HEK293T (cell line): ENCODE measurements at regions not wholly inside any gene's neighbourhood (a gene's known extent, or its start where the extent isn't known, plus 50 kb on each side); places are given as distances from the start of the nearest gene placed in this dataset.

Source experiments
- CTCF ChIA-PET: fragments of 350-600 bp; formaldehyde crosslinking; extraction: SDS; loops from one replicate; lab custom pipeline; 2021; ENCODE audit warnings: antibody characterized with exemption, inconsistent platforms; lab: Yijun Ruan, JAX
- POLR2A ChIA-PET: fragments of 350-600 bp; formaldehyde crosslinking; extraction: SDS; loops from one replicate; lab custom pipeline; 2020; ENCODE audit warnings: antibody characterized with exemption, inconsistent platforms; lab: Yijun Ruan, JAX
- DNase-seq: peaks from one replicate; pipeline ENCODE4 v3.0.0; 2012; ENCODE audit warnings: mixed read lengths; ENCODE audit errors: extremely low spot score
- ARNT ChIP-seq: fragments of 450-650 bp; IDR thresholded peaks from 2 replicates; pipeline ENCODE4 v1.6.1; 2017; ENCODE audit warnings: mild to moderate bottlenecking
- BHLHE40 ChIP-seq: fragments of 450-650 bp; IDR thresholded peaks from 2 replicates; pipeline ENCODE4 v1.6.1; 2016; ENCODE audit warnings: mild to moderate bottlenecking, moderate library complexity, borderline replicate concordance
- CTBP1 ChIP-seq: fragments of 450-650 bp; IDR thresholded peaks from 2 replicates; pipeline ENCODE4 v1.6.1; 2016; ENCODE audit warnings: borderline replicate concordance
- ELF4 ChIP-seq: fragments of 450-650 bp; IDR thresholded peaks from 2 replicates; pipeline ENCODE4 v1.6.1; 2017; ENCODE audit warnings: antibody characterized with exemption
- FOXA1 ChIP-seq: fragments of 450-650 bp; IDR thresholded peaks from 2 replicates; pipeline ENCODE4 v1.6.1; 2016; ENCODE audit warnings: mild to moderate bottlenecking
- FOXK2 ChIP-seq: fragments of 450-650 bp; IDR thresholded peaks from 2 replicates; pipeline ENCODE4 v1.6.1; 2016; ENCODE audit warnings: mild to moderate bottlenecking
- FOXM1 ChIP-seq: fragments of 450-650 bp; IDR thresholded peaks from 2 replicates; pipeline ENCODE4 v1.6.1; 2017; ENCODE audit warnings: mild to moderate bottlenecking, borderline replicate concordance
- HDGF ChIP-seq: fragments of 450-650 bp; IDR thresholded peaks from 2 replicates; pipeline ENCODE4 v1.6.1; 2017; ENCODE audit warnings: antibody characterized with exemption, borderline replicate concordance
- L3MBTL2 ChIP-seq: fragments of 450-650 bp; conservative IDR thresholded peaks from 2 replicates; pipeline ENCODE4 v1.6.1; 2016; ENCODE audit warnings: mild to moderate bottlenecking
- LEF1 ChIP-seq: fragments of 450-650 bp; IDR thresholded peaks from 2 replicates; pipeline ENCODE4 v1.6.1; 2017; ENCODE audit warnings: mild to moderate bottlenecking, borderline replicate concordance
- NFRKB ChIP-seq: fragments of 450-650 bp; IDR thresholded peaks from 2 replicates; pipeline ENCODE4 v1.6.1; 2016; ENCODE audit warnings: mild to moderate bottlenecking, moderate library complexity
- SP1 ChIP-seq: fragments of 450-650 bp; IDR thresholded peaks from 2 replicates; pipeline ENCODE4 v1.6.1; 2017
- SUZ12 ChIP-seq: fragments of 450-650 bp; IDR thresholded peaks from 2 replicates; pipeline ENCODE4 v1.6.1; 2016; ENCODE audit warnings: mild to moderate bottlenecking
- TARDBP ChIP-seq: fragments of 450-650 bp; IDR thresholded peaks from 2 replicates; pipeline ENCODE4 v1.6.1; 2016
- ZNF384 ChIP-seq: fragments of 450-650 bp; IDR thresholded peaks from 2 replicates; pipeline ENCODE4 v1.6.1; 2016
- TF ChIP-seq, protein P1 (sequence below): fragments of 450-650 bp; IDR thresholded peaks from 2 replicates; pipeline ENCODE4 v1.6.1; 2016

- no peak for DNase-seq
- ChIA-PET CTCF (no interaction called here), POLR2A (no interaction called here)
- TF ChIP-seq LEF1 (no peak), TARDBP (no peak), ARNT (no peak), ZNF384 (no peak), BHLHE40 (no peak), NFRKB (no peak), SP1 (no peak), FOXM1 (no peak)
- TF ChIP-seq, protein P1, sequence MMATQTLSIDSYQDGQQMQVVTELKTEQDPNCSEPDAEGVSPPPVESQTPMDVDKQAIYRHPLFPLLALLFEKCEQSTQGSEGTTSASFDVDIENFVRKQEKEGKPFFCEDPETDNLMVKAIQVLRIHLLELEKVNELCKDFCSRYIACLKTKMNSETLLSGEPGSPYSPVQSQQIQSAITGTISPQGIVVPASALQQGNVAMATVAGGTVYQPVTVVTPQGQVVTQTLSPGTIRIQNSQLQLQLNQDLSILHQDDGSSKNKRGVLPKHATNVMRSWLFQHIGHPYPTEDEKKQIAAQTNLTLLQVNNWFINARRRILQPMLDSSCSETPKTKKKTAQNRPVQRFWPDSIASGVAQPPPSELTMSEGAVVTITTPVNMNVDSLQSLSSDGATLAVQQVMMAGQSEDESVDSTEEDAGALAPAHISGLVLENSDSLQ: no peak
Observed at GRCh38 chr16:72430121-72430520, 258.2 kb upstream of the PMFBP1 start.

DNA sequence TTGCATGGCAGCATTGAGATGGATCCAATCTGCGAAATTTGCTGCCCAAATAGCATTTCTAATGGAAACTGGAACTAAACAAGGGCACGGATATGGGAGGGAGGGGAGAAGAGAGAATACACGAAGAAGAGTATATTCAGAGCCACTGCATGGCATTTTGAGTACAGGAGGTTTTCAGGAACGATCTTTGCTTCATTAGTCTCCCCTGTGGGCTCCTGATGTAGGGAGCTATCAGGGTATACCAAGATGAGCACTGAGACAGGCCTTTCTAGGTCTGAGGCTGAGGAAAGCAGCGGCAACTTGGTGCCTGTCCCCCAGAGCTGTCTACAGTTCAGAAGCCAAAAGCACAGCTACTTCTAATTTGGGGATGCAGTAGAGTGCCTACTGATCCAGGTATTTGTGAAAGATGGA lies 257.7 kb upstream of the PMFBP1 start:
- POLR2A ChIA-PET: no interaction called here
- no peak for DNase-seq
- TF ChIP-seq SUZ12 (no peak), ARNT (no peak), CTBP1 (no peak), FOXK2 (no peak), TARDBP (no peak), HDGF (no peak), BHLHE40 (no peak), LEF1 (no peak), ZNF384 (no peak), L3MBTL2 (no peak)
- CTCF ChIA-PET: no interaction called here

DNA sequence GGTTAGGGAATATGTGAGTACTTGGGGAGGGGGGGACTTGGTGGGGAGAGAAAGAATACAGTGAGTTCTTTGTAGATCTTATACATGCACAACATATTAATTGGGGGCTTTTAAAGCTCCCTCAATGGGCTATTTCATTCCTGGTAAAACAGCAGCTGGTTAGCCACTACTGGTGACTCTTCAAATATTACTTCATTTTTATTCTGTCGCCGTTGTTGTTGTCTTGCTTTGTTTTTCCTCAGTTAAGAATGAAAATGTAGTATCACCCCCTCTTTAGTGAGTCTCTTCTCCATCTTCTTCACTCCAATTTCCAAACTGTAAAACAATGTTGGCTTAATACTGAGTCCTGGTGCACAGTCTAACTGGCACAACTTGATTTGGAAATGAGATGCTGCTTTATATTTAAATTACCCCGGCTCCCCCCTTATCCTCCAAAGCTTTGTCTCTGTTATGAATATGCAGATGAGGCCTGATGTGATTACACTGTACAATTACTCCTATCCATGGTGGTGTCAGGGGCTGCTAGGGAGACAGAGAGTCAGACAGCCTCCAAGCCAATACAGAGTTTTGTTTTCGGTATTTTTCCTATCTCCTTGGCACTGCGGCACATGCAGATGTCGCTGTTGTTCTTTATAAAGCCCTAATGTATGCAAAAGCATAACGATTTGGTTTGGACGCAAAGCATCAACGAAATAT lies 256.9 kb upstream of the PMFBP1 start:
- CTCF ChIA-PET: no interaction called here
- TF ChIP-seq FOXK2: no peak
- TF ChIP-seq ARNT: no peak
- no peak for TF ChIP-seq ZNF384
- TF ChIP-seq FOXA1: no peak
- TF ChIP-seq, protein P1: no peak
- no peak for TF ChIP-seq LEF1
- no peak for TF ChIP-seq BHLHE40
- no peak for TF ChIP-seq SUZ12
- TF ChIP-seq CTBP1: no peak
- TF ChIP-seq SP1: no peak
- TF ChIP-seq TARDBP: no peak
- no peak for TF ChIP-seq NFRKB
- no peak for DNase-seq
- POLR2A ChIA-PET: no interaction called here

DNA sequence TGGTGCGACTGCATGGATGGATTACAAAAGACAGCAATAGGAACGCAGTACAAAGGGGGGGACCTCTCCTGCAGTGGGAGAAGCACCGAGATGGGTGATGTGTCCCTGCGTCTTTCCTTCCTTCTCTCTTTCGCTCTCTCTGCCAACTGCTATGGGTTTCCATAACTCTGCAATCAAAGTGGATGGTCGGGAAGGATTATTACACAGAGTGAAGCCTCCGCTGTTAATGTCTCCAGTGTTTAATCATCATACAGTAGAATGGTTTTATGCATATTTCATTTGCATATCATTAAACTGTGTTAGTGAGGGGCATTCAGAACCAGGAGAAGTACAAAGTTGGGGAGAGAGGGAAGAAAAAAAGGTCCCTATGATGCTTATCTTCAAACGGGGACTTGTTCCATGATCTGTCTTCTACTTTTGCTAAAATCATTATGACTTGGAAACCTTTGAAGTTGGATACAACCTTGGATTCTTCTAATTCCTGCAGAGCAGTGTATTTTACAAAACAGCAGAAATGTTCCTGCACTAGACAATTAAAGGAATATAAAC lies 255.9 kb upstream of the PMFBP1 start:
- POLR2A ChIA-PET: no interaction called here
- CTCF ChIA-PET: no interaction called here
- TF ChIP-seq BHLHE40 (no peak), ARNT (no peak), LEF1 (no peak), HDGF (no peak), L3MBTL2 (no peak), FOXK2 (no peak), ZNF384 (no peak), NFRKB (no peak), FOXA1 (no peak), TARDBP (no peak), SUZ12 (no peak), ELF4 (no peak), SP1 (no peak)
- TF ChIP-seq, protein P1: no peak
- no peak for DNase-seq

GRCh38 chr16:72427051-72427782 lies 255.3 kb upstream of the PMFBP1 start:
- ChIA-PET POLR2A (no interaction called here), CTCF (no interaction called here)
- TF ChIP-seq SUZ12: no peak
- no peak for DNase-seq

- TF ChIP-seq HDGF (no peak), FOXK2 (no peak), SP1 (no peak), FOXA1 (no peak), FOXM1 (no peak), ELF4 (no peak), ZNF384 (no peak), BHLHE40 (no peak), CTBP1 (no peak), TARDBP (no peak), SUZ12 (no peak), L3MBTL2 (no peak), LEF1 (no peak)
- TF ChIP-seq, protein P1: no peak
- ChIA-PET POLR2A (no interaction called here), CTCF (no interaction called here)
- no peak for DNase-seq
Observed at GRCh38 chr16:72426386-72426785, 254.4 kb upstream of the PMFBP1 start.
